Fibroblast of lung (primary cell): ENCODE measurements at regions not wholly inside any gene's neighbourhood (a gene's known extent, or its start where the extent isn't known, plus 50 kb on each side); places are given as distances from the start of the nearest gene placed in this dataset.

Experiments used
- DNase-seq, 2 donors: peaks; one replicate each; pipeline versions ENCODE4 v3.0.0 to v3.0.0-alpha.2; 2010; ENCODE audit warnings: low read depth in 2 of 2
- H2AFZ ChIP-seq: 2 replicates; pipeline ENCODE4 v1.5.1; 2012; ENCODE audit warnings: low read length, control low read depth, inconsistent platforms
- H3K27ac ChIP-seq: 2 replicates; pipeline ENCODE4 v1.5.1; 2011; ENCODE audit warnings: low read length, control low read depth; ENCODE audit not compliant: insufficient read depth
- H3K27me3 ChIP-seq: 2 replicates; pipeline ENCODE4 v1.5.1; 2011; ENCODE audit warnings: mild to moderate bottlenecking, low read length; ENCODE audit not compliant: control insufficient read depth, insufficient read depth
- H3K36me3 ChIP-seq: 2 replicates; pipeline ENCODE4 v1.5.1; 2011; ENCODE audit warnings: low read length; ENCODE audit not compliant: control insufficient read depth, insufficient read depth
- H3K4me1 ChIP-seq: 2 replicates; pipeline ENCODE4 v1.5.1; 2011; ENCODE audit warnings: low read length; ENCODE audit not compliant: control insufficient read depth, insufficient read depth; ENCODE audit errors: extremely low read depth
- H3K4me2 ChIP-seq: 2 replicates; pipeline ENCODE4 v1.5.1; 2011; ENCODE audit warnings: low read length, control low read depth; ENCODE audit not compliant: insufficient read depth; ENCODE audit errors: extremely low read depth
- H3K4me3 ChIP-seq, 4 experiments: fragments of 200-600 bp in 1 of 4; sonication (generic) in 1 of 4; replicated peaks in 1 of 4; 2 replicates each; pipeline ENCODE4 v1.5.1; 2011 to 2016; ENCODE audit warnings: low read length in 4 of 4, low read depth in 3 of 4, mild to moderate bottlenecking in 3 of 4, control low read depth in 2 of 4, inconsistent platforms in 1 of 4, mixed read lengths in 1 of 4; ENCODE audit not compliant: insufficient read depth in 1 of 4; ENCODE audit errors: control extremely low read depth in 1 of 4
- H3K79me2 ChIP-seq: 2 replicates; pipeline ENCODE4 v1.5.1; 2012; ENCODE audit warnings: mild to moderate bottlenecking, low read length, inconsistent platforms; ENCODE audit not compliant: control insufficient read depth, insufficient read depth
- H3K9ac ChIP-seq: 2 replicates; pipeline ENCODE4 v1.5.1; 2011; ENCODE audit warnings: mild to moderate bottlenecking, low read length, control low read depth; ENCODE audit not compliant: insufficient read depth
- H3K9me3 ChIP-seq: 2 replicates; pipeline ENCODE4 v1.5.1; 2012; ENCODE audit warnings: low read depth, low read length; ENCODE audit not compliant: control insufficient read depth, insufficient read depth
- H4K20me1 ChIP-seq: 2 replicates; pipeline ENCODE4 v1.5.1; 2011; ENCODE audit warnings: low read length; ENCODE audit not compliant: control insufficient read depth, insufficient read depth; ENCODE audit errors: extremely low read depth
- EZH2 ChIP-seq: IDR thresholded peaks from 2 replicates; pipeline ENCODE4 v1.5.1; 2012; ENCODE audit warnings: low read length, control low read depth, mild to moderate bottlenecking; ENCODE audit errors: missing control alignments
- TF ChIP-seq, protein P1 (sequence below), 2 donors: IDR thresholded peaks in 1 of 2; conservative IDR thresholded peaks in 1 of 2; 1 replicate in 1 of 2; 2 replicates in 1 of 2; pipeline ENCODE4 v1.5.1; 2011 to 2012; ENCODE audit warnings: low read length in 2 of 2, control low read depth in 1 of 2, inconsistent platforms in 1 of 2, low read depth in 1 of 2, mild to moderate bottlenecking in 1 of 2

DNA sequence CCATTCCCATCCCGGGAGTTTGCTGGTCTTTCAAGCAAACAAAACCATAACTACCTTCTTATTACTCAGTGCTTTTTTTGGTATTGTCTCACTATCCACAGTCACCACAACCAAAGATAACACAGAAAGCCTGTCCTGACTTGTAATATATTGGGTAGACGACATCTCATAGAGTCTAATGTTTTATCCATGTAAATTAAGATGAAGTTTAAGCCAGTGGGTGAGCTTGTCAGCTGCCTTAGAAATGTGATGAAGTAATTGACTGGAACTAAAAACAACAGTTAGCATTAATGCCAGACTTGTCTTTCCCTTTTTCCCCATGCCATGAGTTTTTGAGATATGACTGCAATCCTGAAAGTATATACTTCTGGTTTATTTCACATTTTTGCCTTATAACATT lies 282.7 kb upstream of the PRDM1 start:
- no peaks in the 10 kb centered on the region for H3K27me3 ChIP-seq
- peaks cover 5% of the 10 kb centered on the region for H3K4me1 ChIP-seq
- TF ChIP-seq, protein P1, sequence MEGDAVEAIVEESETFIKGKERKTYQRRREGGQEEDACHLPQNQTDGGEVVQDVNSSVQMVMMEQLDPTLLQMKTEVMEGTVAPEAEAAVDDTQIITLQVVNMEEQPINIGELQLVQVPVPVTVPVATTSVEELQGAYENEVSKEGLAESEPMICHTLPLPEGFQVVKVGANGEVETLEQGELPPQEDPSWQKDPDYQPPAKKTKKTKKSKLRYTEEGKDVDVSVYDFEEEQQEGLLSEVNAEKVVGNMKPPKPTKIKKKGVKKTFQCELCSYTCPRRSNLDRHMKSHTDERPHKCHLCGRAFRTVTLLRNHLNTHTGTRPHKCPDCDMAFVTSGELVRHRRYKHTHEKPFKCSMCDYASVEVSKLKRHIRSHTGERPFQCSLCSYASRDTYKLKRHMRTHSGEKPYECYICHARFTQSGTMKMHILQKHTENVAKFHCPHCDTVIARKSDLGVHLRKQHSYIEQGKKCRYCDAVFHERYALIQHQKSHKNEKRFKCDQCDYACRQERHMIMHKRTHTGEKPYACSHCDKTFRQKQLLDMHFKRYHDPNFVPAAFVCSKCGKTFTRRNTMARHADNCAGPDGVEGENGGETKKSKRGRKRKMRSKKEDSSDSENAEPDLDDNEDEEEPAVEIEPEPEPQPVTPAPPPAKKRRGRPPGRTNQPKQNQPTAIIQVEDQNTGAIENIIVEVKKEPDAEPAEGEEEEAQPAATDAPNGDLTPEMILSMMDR (conservative IDR thresholded peaks at IDR 0.05 in 1 of 2, IDR thresholded peaks at IDR 0.05 in 1 of 2; ENCODE audit: low read depth in 1 of 2, low read length in 2 of 2): no peak
- no peak for TF ChIP-seq EZH2
- H4K20me1 ChIP-seq: no peaks in the 10 kb centered on the region
- H3K4me2 ChIP-seq: no peak overlapping the region
- H3K79me2 ChIP-seq: no peaks in the 10 kb centered on the region
- no peaks in the 10 kb centered on the region for H3K36me3 ChIP-seq
- no peak overlapping the region for H3K4me3 ChIP-seq
- H2AFZ ChIP-seq: no peak overlapping the region
- no peaks in the 10 kb centered on the region for H3K9me3 ChIP-seq
- DNase-seq: peak in 1 of 2 donors; percentile 89
- H3K27ac ChIP-seq: no peak overlapping the region
- H3K9ac ChIP-seq: no peak overlapping the region

DNA sequence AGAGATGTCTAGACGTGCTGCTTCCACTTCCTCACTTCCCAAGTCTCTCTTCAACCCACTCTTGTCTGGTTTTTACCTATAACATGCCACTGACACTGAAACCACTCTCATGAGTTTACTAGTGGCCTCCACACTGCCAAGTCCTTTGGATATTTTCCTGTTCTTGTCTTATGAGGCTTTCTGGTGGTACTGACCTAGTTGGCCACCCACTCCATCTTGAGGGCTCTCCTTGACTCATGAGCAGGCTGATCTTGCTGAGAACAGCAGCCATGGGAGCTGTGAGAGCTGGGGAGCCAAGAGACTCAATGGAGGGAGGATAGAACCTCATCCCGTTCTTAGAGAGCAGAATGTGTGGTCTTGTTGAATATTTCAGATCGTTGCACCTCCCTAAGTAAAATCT lies 283.4 kb upstream of the PRDM1 start:
- H3K4me1 ChIP-seq: peaks cover 8% of the 10 kb centered on the region
- H3K27me3 ChIP-seq: no peaks in the 10 kb centered on the region
- H3K4me2 ChIP-seq: no peak overlapping the region
- no peak overlapping the region for H3K4me3 ChIP-seq
- DNase-seq: no peak
- no peak overlapping the region for H3K9ac ChIP-seq
- H3K79me2 ChIP-seq: no peaks in the 10 kb centered on the region
- H3K36me3 ChIP-seq: no peaks in the 10 kb centered on the region
- no peak overlapping the region for H2AFZ ChIP-seq
- TF ChIP-seq, protein P1 (conservative IDR thresholded peaks at IDR 0.05 in 1 of 2, IDR thresholded peaks at IDR 0.05 in 1 of 2; ENCODE audit: low read depth in 1 of 2, low read length in 2 of 2): no peak
- no peak for TF ChIP-seq EZH2
- no peaks in the 10 kb centered on the region for H4K20me1 ChIP-seq
- H3K27ac ChIP-seq: no peak overlapping the region
- no peaks in the 10 kb centered on the region for H3K9me3 ChIP-seq

DNA sequence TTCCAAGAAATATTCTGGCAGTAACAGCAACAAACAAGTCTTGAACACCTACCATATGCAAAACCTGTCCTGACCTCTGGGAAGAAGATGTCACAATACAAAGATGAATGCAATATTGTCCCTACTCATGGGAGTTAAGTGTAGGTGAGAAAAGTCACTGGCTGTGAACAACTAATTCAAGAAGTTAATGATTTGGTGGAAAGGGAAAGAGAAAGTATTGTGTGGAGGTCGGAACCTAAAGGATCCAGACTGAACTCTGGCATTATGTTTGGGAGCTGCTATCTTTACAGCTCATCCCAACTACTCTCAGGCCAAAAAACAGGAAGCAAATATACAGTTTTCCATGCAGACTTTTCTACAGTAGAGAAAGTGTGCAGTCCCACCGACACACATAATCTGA lies 285.3 kb upstream of the PRDM1 start:
- no peak for DNase-seq
- Histone ChIP-seq H3K9ac (no peak overlapping the region), H4K20me1 (no peaks in the 10 kb centered on the region), H3K4me3 (no peak overlapping the region), H3K79me2 (no peaks in the 10 kb centered on the region), H3K36me3 (no peaks in the 10 kb centered on the region), H3K27ac (no peak overlapping the region), H2AFZ (no peak overlapping the region), H3K4me1 (peaks cover 10% of the 10 kb centered on the region), H3K27me3 (no peaks in the 10 kb centered on the region), H3K9me3 (no peaks in the 10 kb centered on the region), H3K4me2 (no peak overlapping the region)
- no peak for TF ChIP-seq EZH2
- TF ChIP-seq, protein P1 (conservative IDR thresholded peaks at IDR 0.05 in 1 of 2, IDR thresholded peaks at IDR 0.05 in 1 of 2; ENCODE audit: low read depth in 1 of 2, low read length in 2 of 2): no peak
